ENCODE measurements at regions not wholly inside any gene's neighbourhood (a gene's known extent, or its start where the extent isn't known, plus 50 kb on each side); places are given as distances from the start of the nearest gene placed in this dataset.

DNA sequence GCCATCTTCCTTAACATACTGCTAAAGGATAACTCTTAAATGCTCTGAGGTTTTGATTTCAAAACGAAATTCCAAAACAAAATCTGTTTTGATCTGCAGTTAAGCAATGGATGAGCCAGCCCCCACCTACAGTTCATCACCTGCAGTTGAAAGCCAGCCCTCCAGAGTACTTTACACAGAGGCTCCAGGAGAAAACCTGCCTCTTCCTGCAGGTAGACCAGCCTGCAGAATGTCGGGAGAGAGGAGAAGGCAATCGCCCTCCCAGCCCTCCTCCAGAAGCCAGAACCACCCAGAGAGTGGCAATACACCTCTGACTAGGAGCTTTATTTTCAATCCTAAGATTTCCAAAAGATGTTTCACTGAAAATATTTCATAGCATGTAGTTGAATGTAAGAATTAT, 798.1 kb downstream of the GATA3 start:
- TF ChIP-seq EZH2 (IDR thresholded peaks at IDR 0.05; ENCODE audit: insufficient read depth, poor library complexity, severe bottlenecking) (no peak), EZH2phosphoT487 (IDR thresholded peaks at IDR 0.05; ENCODE audit: insufficient read depth, low read depth) (no peak)
